Thoracic aorta (tissue), 2 donors: ENCODE measurements at regions not wholly inside any gene's neighbourhood (a gene's known extent, or its start where the extent isn't known, plus 50 kb on each side); places are given as distances from the start of the nearest gene placed in this dataset.
"Not testable (repeated sequence)": the region's sequence is repeated elsewhere in the genome, so short reads cannot be mapped to it uniquely, and the experiment has no call there.

Experiments
- ATAC-seq: fragments of 150-250 bp; one replicate; pipeline ENCODE4 v1.8.0; 2017; ENCODE audit warnings: low read depth; ENCODE audit not compliant: insufficient number of reproducible peaks, low FRiP score
- DNase-seq: peaks from one replicate; pipeline ENCODE4 v3.0.0-alpha.2; 2020; ENCODE audit warnings: low spot score
- H3K27ac ChIP-seq, 2 donors: fragments of 200-600 bp; sonication (generic); 1 replicate in 1 of 2; 2 replicates in 1 of 2; pipeline ENCODE4 v1.5.1; 2016; ENCODE audit warnings: mild to moderate bottlenecking in 2 of 2, moderate library complexity in 2 of 2
- H3K27me3 ChIP-seq: fragments of 200-600 bp; sonication (generic); replicated peaks from 2 replicates; pipeline ENCODE4 v1.6.0; 2016; ENCODE audit warnings: mild to moderate bottlenecking; ENCODE audit not compliant: insufficient read depth
- H3K36me3 ChIP-seq: fragments of 200-600 bp; sonication (generic); one replicate; pipeline ENCODE4 v1.5.1; 2016
- H3K4me1 ChIP-seq, 2 donors: fragments of 200-600 bp; sonication (generic); 1 replicate in 1 of 2; 2 replicates in 1 of 2; pipeline versions ENCODE4 v1.5.1 to v1.6.0; 2016; ENCODE audit warnings: low read depth in 2 of 2, mild to moderate bottlenecking in 1 of 2; ENCODE audit not compliant: control insufficient read depth in 1 of 2
- H3K4me3 ChIP-seq: fragments of 200-600 bp; sonication (generic); 2 replicates; pipeline ENCODE4 v1.5.1; 2016; ENCODE audit warnings: mild to moderate bottlenecking
- H3K9me3 ChIP-seq: fragments of 200-600 bp; sonication (generic); 2 replicates; pipeline ENCODE4 v1.5.1; 2016
- TF ChIP-seq, protein P1 (sequence below): fragments of 200-600 bp; sonication (generic); IDR thresholded peaks from one replicate; pipeline ENCODE4 v1.5.1; 2019; ENCODE audit warnings: antibody characterized with exemption

DNA sequence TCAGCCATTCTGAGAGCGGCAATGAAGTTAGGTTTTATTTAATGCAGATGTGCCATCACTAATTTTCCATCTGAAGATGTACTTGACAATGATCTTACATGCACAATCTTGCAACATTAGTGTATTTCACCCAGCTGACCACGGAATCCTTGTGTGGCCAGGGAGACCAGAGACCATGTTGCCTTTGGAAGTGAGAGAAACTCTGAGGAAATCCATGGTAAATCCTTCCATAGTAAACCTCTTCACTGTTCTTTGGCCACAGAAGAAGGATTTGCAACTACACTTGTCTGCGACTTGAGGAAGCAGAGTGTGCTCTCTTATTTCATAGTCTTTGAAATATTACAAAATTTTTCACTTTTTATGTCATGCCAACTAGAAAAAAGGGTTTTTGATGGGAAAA lies 128.4 kb upstream of the IGSF10 start:
- no peaks in the 10 kb centered on the region for H3K4me1 ChIP-seq
- no peak overlapping the region for H3K4me3 ChIP-seq
- H3K36me3 ChIP-seq, result no peaks in the 10 kb centered on the region
- H3K27me3 ChIP-seq, result no peaks in the 10 kb centered on the region
- DNase-seq, result no peak
- H3K27ac ChIP-seq, result no peak overlapping the region
- no peak for ATAC-seq
- TF ChIP-seq, protein P1, sequence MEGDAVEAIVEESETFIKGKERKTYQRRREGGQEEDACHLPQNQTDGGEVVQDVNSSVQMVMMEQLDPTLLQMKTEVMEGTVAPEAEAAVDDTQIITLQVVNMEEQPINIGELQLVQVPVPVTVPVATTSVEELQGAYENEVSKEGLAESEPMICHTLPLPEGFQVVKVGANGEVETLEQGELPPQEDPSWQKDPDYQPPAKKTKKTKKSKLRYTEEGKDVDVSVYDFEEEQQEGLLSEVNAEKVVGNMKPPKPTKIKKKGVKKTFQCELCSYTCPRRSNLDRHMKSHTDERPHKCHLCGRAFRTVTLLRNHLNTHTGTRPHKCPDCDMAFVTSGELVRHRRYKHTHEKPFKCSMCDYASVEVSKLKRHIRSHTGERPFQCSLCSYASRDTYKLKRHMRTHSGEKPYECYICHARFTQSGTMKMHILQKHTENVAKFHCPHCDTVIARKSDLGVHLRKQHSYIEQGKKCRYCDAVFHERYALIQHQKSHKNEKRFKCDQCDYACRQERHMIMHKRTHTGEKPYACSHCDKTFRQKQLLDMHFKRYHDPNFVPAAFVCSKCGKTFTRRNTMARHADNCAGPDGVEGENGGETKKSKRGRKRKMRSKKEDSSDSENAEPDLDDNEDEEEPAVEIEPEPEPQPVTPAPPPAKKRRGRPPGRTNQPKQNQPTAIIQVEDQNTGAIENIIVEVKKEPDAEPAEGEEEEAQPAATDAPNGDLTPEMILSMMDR, result no peak
- H3K9me3 ChIP-seq, result no peaks in the 10 kb centered on the region

GRCh38 chr3:151587659-151588058 lies 126.8 kb upstream of the IGSF10 start:
- not testable (repeated sequence) for H3K27ac ChIP-seq, ATAC-seq, H3K4me3 ChIP-seq, H3K36me3 ChIP-seq, H3K4me1 ChIP-seq, H3K27me3 ChIP-seq, DNase-seq, H3K9me3 ChIP-seq

DNA sequence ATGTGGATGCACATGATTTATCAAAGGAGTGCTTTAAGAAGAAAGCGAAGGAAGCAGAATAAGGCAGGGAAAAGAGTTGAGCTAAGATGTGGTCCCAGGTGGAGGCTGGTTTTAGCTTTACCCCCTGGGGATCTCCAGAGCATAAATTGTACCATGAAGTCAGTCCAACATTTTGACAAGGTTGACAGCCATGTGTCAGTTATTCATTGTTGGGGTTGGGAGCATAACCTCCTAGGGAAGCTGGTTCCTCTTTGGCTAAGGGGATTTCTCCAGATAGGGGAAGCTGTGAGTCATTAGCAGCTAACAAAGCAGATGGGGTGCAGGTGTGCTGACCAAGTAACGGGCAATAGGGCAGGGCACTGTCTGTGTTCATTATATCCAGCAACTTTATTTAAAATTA lies 123.7 kb upstream of the IGSF10 start:
- ATAC-seq, result no peak
- TF ChIP-seq, protein P1, result no peak
- H3K4me3 ChIP-seq, result no peak overlapping the region
- no peaks in the 10 kb centered on the region for H3K36me3 ChIP-seq
- H3K9me3 ChIP-seq, result no peaks in the 10 kb centered on the region
- peaks cover 0 to 3% of the 10 kb centered on the region in 2 donors for H3K4me1 ChIP-seq
- H3K27me3 ChIP-seq, result no peaks in the 10 kb centered on the region
- no peak overlapping the region for H3K27ac ChIP-seq
- no peak for DNase-seq

- ATAC-seq (no peak), DNase-seq (no peak)
- Histone ChIP-seq H3K27me3 (no peaks in the 10 kb centered on the region), H3K4me1 (peaks cover 0 to 3% of the 10 kb centered on the region in 2 donors), H3K27ac (no peak overlapping the region), H3K9me3 (no peaks in the 10 kb centered on the region), H3K36me3 (no peaks in the 10 kb centered on the region), H3K4me3 (no peak overlapping the region)
- TF ChIP-seq, protein P1, result no peak
Measured at GRCh38 chr3:151581035-151581434, 120.2 kb upstream of the IGSF10 start.

DNA sequence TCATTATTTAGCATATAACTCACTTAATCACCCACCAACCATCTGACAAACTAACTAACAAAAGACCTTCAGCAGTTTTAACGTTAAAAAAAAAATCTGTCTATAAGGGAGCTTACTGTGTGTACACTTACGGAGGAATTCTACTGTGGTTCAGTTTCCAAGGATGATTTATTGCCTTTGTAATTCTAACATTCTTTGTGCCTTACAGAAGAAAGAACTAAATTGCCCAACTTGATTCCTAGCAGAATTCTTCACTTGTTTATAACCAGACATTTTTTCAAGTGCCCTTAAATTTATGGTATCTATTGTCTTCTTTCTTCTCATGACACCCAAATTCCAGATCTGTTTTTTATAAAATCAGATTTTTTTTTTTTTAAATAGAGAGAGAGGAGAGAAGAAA lies 119.7 kb upstream of the IGSF10 start:
- DNase-seq (no peak), ATAC-seq (peak; percentile 36)
- H3K4me1 ChIP-seq, result peaks cover 0 to 3% of the 10 kb centered on the region in 2 donors
- H3K9me3 ChIP-seq, result no peaks in the 10 kb centered on the region
- no peak overlapping the region for H3K4me3 ChIP-seq
- H3K27ac ChIP-seq, result no peak overlapping the region
- no peaks in the 10 kb centered on the region for H3K27me3 ChIP-seq
- TF ChIP-seq, protein P1, result no peak
- H3K36me3 ChIP-seq, result no peaks in the 10 kb centered on the region

- ATAC-seq (no peak), DNase-seq (no peak)
- Histone ChIP-seq H3K4me3 (no peak overlapping the region), H3K4me1 (peaks cover 0 to 3% of the 10 kb centered on the region in 2 donors), H3K36me3 (no peaks in the 10 kb centered on the region), H3K9me3 (no peaks in the 10 kb centered on the region), H3K27ac (no peak overlapping the region), H3K27me3 (no peaks in the 10 kb centered on the region)
- TF ChIP-seq, protein P1, result no peak
Measured at GRCh38 chr3:151579571-151580270, 118.9 kb upstream of the IGSF10 start.
